OCI-LY1 (cell line): ENCODE measurements at regions not wholly inside any gene's neighbourhood (a gene's known extent, or its start where the extent isn't known, plus 50 kb on each side); places are given as distances from the start of the nearest gene placed in this dataset.

ENCODE experiments used
- CTCF ChIP-seq: fragments of 200-600 bp; sonication (generic), shearing (Covaris generic); IDR thresholded peaks from 2 replicates; pipeline ENCODE4 v1.5.1; 2017; ENCODE audit warnings: mild to moderate bottlenecking, antibody characterized with exemption, low read length, moderate library complexity, mixed read lengths
- EZH2 ChIP-seq: fragments of 200-600 bp; sonication (generic), shearing (Covaris generic); IDR thresholded peaks from 2 replicates; pipeline ENCODE4 v1.8.0; 2017; ENCODE audit warnings: borderline replicate concordance, mixed run types, mild to moderate bottlenecking, antibody characterized with exemption, low read length, moderate library complexity, mixed read lengths

DNA sequence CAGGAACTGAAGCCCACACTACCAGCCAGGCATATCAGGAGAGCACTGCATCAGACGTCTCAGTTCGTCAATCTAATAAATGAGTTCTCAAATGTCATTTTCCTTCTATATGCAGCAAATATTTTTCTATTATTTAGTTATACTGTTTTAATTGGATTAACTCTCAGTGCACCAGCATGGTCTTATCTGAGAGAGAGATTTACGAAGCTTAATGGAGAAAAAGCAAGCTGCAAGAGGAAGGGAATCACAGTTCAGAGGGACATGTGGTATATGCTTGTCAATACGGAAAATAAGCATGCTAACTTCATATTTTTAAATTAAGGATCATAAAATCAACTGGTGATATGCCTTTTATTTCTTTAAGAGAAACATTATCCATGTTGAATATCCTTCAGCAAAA is 213.1 kb upstream of the NECTIN3 start:
- no peak for TF ChIP-seq CTCF
- TF ChIP-seq EZH2, result no peak
